ELR (cell line): ENCODE measurements at regions not wholly inside any gene's neighbourhood (a gene's known extent, or its start where the extent isn't known, plus 50 kb on each side); places are given as distances from the start of the nearest gene placed in this dataset.

Experiments
- DNase-seq: peaks from one replicate; pipeline ENCODE4 v3.0.0-alpha.2; 2015; ENCODE audit warnings: low read depth

DNA sequence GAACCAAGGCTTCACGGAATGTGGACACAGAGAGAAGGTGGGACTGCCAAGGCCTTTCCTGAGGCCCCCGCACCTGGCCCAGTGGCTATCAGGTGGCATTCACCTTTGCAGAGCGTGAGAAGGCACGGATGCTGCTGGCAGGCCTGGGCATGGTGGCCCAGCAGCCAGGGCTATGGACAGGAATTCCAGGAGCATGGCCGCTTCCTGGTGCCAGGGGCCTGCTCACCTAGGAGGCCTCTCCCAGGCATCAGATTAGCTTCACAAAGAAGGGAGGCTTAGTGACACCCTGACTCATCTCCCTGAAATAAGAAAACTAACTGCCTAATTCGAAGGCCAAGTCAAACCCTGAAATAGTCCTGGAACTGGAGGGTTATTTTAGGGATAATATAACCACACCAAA, 155.8 kb downstream of the TEX29 start:
- DNase-seq = no peak

DNA sequence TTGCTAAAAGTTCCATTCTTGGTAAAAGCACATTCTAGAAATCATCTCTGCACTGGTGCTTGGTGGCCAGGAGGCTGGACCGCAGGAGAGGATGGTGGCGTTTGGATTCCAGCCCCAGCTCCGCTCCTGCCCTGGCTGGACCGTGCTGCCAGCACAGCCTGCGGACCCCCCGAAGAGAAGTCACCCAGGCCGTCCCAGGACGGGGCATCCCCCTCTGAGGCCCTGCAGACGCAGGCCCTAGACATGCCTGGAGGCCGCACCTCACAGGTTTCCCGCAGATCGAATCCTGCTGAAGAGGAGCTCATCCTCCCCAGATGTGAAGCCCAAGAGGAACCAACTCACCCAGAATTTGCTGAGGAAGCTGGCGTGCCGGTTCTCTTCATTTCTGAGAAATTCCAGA, 159.0 kb downstream of the TEX29 start:
- DNase-seq = no peak

DNA sequence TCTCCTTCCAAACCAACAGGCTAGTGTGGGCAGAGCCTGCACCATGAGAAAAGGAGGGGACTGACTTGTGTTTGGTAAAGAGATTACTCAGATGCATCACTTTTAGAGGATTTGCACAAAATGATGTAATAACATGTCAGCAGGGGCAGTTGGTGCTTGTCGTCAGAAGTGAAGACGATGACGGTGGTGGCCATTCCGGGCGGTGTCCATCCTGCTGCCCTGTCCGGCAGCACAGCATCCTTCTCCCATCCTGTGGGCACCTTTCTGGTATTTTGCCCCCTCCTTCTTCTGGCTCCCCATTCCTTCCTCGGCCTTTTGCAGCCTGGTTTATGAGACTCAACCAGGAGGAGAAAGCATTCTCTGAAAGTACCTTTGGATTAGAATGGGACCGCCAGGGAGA, 160.1 kb downstream of the TEX29 start:
- no peak for DNase-seq

DNA sequence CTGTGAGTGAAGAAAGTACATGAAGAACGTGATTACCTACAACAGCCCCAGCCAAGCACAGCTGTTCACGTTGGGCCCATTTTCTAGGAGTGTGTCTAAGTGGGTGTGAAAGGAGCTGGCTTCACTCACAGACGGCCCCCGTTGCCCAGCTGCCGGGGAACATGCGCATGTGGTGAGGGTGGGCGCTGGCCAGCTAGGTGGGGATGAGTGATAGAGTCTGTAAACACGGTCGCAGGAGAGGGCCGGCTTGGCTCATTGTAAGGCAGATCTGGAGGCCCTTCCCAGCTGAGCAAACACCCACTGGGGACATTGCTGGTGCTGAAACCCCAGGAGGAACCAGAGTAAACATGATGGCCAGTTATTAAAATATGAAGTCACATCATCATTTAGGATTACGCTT, 160.5 kb downstream of the TEX29 start:
- DNase-seq = no peak

DNA sequence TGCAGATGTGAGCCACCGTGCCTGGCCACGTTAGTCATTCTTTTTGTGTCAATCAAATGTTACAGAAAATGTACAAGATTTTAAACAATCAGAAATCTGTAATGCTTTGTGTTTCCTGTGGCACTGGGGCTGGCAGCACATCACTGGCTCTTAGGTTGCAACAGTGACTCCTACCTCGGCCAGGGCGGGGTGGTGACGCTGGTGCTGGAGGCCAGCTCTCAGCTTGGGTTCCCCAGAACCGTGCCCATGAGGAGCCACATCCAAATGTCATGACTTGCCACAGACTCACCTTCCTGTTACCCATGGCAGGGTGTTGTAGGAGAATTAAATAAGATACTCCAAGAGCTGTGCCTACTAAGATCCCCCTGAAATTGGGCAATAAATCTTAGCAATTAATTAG, 161.7 kb downstream of the TEX29 start:
- no peak for DNase-seq

DNA sequence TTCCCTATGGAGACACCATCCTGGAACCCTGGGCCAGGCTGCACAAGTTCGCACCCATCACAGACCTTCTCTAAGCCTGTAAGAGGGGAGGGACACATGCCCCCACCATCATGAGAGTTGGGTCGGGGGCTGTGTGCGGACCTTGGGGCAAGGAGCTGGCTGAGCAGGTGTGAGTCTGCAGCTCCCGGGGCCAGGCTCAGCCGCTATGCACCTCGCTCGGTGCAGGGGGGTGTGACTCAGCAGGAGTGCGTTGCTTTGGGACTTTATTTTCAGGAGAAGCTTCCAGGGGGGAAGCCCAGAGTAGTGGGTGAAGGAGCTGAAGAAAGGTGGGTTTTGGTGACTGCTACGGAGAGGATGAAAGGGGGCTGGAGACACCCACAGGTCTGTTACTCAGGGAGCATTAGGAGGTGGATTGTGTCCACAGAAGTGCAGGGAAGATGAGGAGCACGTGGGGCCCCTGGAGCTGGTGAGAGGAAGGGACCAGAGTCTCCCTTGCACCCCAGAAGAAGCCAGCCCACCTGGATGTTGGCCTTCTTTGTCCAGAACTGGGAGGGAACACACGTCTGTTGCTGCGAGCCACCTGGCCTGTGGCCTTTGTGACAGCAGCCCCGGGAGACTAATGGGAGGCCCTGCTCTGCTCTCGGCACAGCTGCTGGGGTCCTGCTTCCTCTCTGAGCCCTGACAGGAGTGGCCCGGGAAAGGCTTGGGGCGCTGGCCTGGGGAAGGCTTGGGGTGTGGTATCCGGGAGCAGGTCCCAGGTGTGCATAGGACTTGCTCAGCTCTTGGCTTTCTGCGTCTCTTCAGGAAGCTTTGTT, 162.6 kb downstream of the TEX29 start:
- no peak for DNase-seq

DNA sequence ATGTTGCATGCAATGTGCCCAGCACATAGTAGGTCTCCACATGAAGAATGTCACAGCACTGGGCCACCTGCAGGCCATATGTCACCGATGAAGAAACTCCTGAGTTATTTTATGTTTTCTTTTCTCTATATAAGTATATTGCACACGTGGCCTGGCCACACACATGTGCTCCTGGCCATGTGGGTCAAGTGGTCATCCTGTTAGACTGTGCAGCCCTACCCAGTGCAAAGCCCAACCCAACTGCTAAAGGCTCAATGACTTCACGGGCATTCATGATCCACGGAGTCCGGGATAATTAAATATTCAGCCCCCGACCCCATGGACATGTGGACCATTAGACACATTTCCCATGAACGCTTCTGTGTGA, 163.2 kb downstream of the TEX29 start:
- no peak for DNase-seq

DNA sequence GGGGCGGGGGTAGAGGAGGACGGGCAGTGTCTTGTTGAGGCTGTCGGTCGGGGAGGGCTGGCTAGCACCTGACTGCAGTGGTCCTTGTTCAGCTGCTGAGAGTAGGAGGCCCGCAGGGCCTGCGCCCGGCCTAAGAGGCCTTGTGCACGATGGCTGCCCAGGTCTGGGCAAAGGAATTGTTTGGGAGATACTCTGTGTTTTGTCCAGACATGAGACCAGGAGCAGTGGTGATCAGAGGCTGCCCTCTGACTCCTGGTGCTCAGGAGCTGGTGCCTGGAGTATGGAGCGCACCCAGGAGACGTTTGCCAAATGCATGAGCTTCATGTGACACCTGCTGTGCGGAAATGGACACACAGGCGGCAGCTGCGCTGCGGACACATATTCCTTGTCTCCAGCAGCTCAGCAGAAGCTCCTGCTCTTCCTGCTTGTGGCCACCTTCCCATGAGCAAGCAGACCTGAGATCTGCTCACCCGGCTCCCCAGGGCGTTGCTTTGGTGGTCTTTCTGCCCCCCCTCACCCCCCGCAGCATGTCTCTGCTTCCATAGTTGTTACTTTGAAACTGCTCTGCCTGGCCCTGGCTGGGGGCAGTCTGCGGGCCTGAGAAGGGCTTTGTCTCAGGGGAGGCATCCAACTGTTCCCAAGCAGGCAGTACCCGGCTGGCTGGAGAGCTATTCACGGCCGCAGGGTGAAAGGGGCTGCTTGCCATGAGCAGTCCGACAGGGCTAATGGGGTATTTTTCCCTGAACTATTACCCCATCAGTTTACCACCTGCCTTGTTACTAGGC, 163.9 kb downstream of the TEX29 start:
- DNase-seq = no peak

DNA sequence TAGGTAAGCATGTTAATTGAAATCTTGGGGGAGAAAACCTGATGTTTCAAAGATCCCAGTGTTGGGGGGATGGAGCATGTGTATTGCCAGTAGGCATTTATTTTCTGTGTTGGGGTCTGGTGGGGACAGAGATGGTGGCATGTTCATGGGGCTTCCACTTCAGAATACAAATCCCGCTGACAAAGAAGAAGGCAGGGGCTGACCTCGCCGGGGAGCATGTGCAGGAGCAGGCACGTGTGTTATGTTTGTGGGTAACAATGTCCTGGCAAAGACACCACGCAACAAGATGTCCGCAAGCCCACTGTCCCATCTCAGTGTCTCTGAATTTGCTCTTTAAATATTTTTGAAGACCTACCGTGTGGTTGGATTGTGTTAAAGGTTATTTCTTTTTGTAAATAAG, 164.5 kb downstream of the TEX29 start:
- DNase-seq = no peak

DNA sequence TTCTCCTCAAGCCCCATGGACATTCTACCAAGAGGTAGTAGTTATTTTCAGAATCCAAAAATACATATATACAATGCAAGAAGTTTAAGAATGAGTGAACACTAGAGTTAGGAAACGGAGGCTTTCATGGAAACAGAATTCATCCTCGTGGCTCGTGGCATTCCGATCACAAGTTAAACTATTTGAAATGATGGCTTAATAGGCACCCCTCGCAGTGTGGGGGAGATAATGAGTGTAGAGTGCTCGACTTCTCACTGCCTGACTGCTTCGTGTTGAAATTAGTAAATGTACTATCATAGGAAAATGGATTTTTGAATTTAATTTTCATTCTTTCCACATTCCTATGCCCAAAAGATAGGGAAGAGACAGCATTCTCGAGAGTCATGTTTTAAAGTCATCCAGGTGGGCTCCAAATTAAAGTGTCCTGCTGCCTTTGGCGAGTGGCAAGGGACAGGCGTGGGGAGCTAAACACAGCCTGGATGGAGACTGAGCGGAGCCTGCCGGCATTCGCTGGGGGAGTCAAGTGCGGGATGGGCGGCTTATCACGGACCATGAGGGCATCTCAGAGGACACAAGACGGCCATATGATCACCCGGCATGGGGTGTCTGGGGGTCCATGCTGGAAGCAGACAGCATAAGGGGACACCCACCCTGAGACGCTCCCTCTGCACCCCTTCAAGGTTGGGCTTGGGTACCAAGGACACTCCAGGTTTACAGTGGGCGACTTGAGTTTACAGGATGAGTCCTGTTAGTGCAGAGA, 165.2 kb downstream of the TEX29 start:
- no peak for DNase-seq

DNA sequence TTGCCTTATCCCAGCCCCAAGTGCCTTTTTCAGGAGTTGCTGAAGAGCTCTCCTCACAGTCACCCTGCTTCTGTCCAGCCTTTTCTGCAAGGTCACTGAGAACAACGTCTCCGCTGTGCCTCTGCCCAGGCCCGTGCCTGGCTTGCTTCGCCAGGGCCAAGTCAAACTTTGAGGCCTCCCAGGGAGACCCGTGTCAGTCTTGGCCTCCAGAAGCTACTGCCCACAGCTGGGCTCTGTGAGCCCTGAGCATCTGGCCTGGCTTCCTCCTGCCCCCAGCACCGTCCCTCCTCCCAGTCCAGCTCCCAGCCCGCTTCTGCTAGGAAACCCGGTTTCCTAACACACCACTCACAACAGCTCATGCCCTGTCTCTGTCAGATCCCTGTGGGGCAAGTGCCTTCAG, 165.9 kb downstream of the TEX29 start:
- no peak for DNase-seq

DNA sequence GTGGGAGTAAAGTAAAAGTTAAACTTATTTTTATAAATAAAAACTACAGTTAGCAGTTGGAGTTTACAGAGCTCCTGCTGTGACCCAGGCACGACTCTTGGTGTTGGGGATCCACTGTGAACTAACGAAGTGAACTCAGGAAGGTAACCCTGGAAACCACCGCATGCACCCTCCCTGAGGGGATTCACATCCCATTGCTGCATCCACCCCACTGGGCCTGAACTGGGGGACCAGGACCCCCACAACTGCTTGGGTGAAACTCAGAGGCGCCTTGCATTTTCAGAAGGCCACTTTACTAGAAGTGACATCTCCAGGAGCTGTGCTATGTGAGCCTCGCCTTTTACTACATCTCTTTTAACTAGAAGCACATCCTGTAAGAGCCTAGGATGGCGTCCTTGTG, 166.4 kb downstream of the TEX29 start:
- DNase-seq = no peak

DNA sequence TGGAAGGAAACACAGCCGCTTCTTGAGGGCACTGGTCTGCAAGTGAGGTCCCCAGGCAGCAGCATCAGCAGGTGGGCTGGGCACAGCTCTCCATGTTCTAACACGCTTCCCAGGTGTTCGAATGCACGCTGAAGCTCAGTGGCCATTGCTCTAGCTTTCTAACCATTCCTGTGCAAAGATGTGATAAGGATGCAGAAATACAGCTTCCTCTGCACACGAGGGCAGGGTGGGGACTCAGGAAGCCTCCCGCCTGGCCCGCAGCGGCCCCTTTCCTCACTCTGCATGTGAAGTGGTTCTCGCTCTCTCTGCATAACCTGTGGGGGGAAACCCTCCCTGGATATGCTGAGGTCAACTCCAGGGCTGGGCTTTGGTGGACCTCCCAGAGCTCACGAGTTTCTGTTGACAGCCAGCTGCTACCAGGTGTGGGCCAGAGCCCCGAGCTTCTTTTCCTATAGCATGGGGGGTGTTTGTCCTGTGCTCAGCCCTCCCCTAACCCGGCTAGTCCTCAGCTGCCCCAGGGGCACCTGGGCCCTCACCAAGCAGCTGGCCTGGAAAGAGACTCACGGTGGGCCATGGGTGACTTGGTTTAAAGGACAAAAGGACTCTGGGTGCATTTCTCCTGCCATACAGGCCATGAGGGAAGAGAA, 168.2 kb downstream of the TEX29 start:
- no peak for DNase-seq

DNA sequence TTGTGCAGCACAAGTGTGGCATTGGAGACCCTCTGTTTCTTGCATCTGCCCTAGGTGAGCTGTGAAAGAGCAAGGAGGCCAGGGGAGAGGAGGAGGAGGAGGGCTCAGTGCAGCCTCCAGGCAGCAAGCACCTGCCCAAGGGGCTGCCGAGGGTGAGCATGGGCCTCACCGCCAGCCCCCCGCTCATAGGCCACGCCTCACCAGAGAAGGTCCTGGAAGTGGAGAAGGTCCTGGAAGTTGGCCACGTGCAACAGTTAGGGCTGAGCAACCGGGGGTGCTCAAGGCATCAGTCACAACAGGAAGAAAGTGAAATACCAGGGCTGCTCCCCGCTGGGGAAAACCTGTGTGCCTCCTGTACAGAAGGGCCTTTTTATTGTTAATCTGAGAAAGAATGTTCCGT, 168.9 kb downstream of the TEX29 start:
- DNase-seq = no peak

DNA sequence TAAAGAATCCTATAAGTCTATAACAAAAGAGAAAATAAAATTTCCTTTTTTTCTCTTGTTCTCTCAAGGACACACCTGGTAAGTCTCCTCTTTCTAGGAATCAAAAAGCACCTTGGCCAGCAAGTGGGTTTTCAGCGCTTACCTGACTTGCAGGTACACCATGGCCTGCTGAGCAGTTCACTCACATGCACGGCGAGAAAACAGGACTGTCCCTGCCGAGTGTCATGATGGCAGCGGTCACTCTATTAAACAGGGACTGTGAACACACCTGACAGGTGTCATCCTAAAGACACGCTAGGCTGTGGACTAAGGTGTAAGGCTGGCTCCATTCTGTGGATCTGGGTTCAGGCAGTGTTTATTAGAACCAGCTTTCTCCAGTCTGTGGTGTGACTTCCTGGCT, 170.2 kb downstream of the TEX29 start:
- DNase-seq = no peak

DNA sequence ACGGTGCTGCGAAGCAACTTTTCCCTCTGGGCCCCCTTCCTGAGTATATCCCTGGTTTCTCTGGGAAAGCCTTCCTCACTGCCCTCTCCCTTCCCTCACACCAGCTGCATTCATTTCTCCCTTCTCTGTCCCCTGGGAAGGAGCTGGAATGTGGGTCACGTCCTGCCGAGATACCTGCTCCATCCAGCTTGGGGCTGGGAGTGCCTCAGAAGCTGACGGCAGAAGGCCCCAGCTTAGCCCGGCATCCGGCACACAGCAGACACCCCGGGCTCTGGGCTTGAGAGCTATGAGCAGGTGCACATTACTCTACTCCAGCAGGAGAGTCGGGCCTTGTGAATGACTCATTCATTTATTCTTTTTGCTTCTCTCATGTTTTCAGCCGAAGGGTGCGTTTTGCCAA, 170.6 kb downstream of the TEX29 start:
- no peak for DNase-seq

DNA sequence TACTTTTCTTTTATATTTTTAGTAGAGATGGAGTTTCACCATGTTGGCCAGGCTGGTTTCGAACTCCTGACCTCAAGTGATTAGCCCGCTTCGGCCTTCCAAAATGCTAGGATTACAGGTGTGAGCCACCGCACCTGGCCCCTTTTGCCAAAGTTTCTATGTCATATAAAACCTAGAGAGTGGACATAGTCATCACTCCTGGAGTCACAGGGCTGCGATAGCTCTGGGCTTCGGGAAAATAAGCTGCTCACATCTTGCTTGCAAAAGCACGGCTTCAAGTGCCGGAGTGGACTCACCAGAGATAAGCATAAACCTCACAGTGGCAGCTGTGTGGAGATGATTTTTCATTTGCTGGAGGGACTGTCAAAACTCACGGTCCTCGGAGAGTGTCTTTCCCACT, 171.2 kb downstream of the TEX29 start:
- no peak for DNase-seq

DNA sequence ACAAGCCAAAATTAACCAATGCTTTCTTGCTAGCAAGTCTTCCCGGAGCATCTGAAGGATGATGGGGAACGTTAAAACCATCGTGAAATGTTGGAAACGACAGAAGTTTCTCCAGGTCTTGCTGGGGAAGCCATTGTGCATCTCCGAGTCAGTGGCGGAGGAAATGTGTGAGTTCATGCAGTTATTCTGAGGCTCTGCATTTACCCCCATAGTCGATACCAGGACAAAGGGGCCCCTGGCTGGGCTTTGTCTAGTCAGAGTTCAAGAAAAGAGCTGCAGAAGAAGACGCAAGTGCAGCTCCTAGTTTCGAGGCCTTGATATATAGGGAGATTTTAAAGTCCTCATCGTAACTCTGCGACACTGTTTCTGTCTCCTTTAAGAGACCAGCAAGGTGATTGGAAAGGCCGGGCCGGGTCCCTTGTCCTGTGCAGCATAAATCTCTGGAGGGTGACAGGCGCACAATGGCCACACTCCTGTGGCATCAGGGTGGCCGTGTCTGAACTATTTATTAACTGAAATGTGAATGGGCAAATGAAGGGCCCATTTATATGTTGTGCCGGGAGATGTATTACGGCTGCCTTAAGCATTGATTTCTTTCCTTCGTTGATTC, 172.0 kb downstream of the TEX29 start:
- DNase-seq = no peak

DNA sequence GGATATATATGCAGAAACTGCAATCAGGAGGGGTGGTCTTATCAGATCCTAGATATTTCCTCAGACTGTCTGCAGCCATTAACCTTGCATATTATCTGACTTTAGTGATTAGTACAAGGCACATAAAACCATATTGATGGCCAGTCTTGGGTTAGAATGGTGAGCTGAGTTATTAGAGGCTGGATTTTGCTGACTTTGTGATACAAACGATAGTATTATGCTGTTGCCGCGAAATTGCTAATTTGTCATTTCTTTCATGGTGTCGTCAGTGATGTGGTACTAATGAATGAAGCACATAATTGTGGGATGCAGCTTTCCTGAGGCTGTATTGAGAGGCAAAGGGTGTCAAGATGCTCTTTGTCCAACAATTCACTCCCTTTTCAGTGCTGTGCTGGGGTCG, 172.5 kb downstream of the TEX29 start:
- no peak for DNase-seq

DNA sequence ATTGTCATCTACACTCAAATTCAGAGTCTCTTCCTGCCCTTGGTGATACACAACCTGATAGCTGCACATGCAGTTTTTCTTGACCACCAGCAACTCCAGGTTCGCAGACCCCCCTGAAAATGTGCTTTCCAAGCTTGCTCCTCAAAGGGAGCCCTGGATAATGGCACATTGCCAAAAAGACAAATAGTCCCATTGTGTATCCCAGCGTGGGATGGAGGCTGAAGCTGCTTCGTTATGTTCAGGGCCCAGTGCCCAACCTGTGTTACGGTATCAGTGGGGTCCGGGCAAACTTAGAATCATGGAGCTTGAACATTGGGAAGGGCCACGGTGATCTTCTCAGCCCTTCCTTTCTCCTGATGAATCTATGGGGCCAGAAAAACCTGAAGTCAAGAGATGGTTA, 173.0 kb downstream of the TEX29 start:
- no peak for DNase-seq

DNA sequence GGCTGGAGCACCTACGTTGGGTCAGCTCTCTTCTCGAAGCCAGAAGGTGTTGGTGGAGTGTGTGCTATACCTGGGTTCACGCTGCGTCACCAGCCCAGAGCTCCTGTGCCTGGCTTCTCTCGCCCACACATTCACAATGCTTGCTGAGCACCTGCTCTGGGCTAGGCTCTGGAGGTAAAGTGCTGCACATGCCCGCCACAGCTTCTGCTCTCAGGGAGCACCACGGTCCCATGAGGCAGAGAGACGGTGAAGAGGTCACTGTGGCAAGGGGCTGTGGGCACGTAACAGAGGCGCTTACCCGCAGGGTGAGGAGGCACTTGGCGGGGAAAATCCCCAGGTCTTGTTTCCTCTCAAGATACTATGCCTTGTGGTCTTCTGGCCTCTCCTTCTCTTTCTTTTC, 174.2 kb downstream of the TEX29 start:
- no peak for DNase-seq
